ENCODE measurements at regions not wholly inside any gene's neighbourhood (a gene's known extent, or its start where the extent isn't known, plus 50 kb on each side); places are given as distances from the start of the nearest gene placed in this dataset.

DNA sequence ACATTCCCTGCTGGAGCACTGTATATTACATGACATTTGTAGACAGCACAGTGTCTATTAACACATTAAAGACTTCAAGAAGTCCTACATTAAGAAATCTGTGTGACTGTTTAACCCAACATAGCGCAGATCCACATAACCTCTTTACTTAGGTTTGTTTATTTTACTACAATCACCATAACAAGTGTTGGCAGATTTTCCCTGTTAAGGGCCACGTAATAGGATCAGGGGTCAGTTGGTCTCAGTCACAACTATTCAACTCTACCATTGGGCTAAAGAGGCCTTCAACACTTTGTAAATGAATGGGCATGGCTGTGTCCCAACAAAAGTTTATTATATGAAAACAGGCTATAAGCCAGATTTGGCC, 51.3 kb upstream of the ADORA2B start:
- no peak for DNase-seq
- WGBS, 2 experiments (ENCODE audit: insufficient coverage in 1 of 2, insufficient read length in 1 of 2): 57 to 86% methylated on average over 1 to 2 of the region's 2 CpGs
- peaks cover 5% of the 10 kb centered on the region for H3K9me3 ChIP-seq (ENCODE audit: control insufficient read depth, low read length)
- H3K27me3 ChIP-seq (ENCODE audit: control insufficient read depth, insufficient read depth, low read length, poor library complexity, severe bottlenecking): peaks cover 46% of the 10 kb centered on the region
- H3K4me1 Mint-ChIP-seq: peaks cover 7% of the 10 kb centered on the region
- H3K9me3 Mint-ChIP-seq: peaks cover 3% of the 10 kb centered on the region
- H3K36me3 Mint-ChIP-seq (ENCODE audit: low read depth): no peaks in the 10 kb centered on the region
- H3K27ac ChIP-seq (ENCODE audit: low read depth, low read length): no peak overlapping the region
- TF ChIP-seq CTCF (conservative IDR thresholded peaks at IDR 0.05): no peak
- peaks cover 6% of the 10 kb centered on the region for H3K4me1 ChIP-seq (ENCODE audit: control insufficient read depth, insufficient read depth, low read length)
- no peak overlapping the region for H3K27ac Mint-ChIP-seq
- no peak overlapping the region for H3K4me3 ChIP-seq (ENCODE audit: low read length)
- no peaks in the 10 kb centered on the region for H3K36me3 ChIP-seq (ENCODE audit: control insufficient read depth, insufficient read depth, low read length)
- H3K27me3 Mint-ChIP-seq (ENCODE audit: insufficient read depth): peaks cover 2% of the 10 kb centered on the region
- H3K9ac ChIP-seq (ENCODE audit: extremely low read depth, low read length, poor library complexity, severe bottlenecking): no peak overlapping the region
- no peak overlapping the region for H3K4me3 Mint-ChIP-seq

- no peak overlapping the region for H3K27ac ChIP-seq (ENCODE audit: low read depth, low read length)
- Mint-ChIP-seq H3K36me3 (ENCODE audit: low read depth) (no peaks in the 10 kb centered on the region), H3K27ac (no peak overlapping the region), H3K4me1 (peaks cover 7% of the 10 kb centered on the region), H3K27me3 (ENCODE audit: insufficient read depth) (peaks cover 2% of the 10 kb centered on the region), H3K4me3 (no peak overlapping the region), H3K9me3 (peaks cover 3% of the 10 kb centered on the region)
- H3K9me3 ChIP-seq (ENCODE audit: control insufficient read depth, low read length): peaks cover 5% of the 10 kb centered on the region
- peaks cover 46% of the 10 kb centered on the region for H3K27me3 ChIP-seq (ENCODE audit: control insufficient read depth, insufficient read depth, low read length, poor library complexity, severe bottlenecking)
- peaks cover 6% of the 10 kb centered on the region for H3K4me1 ChIP-seq (ENCODE audit: control insufficient read depth, insufficient read depth, low read length)
- H3K4me3 ChIP-seq (ENCODE audit: low read length): no peak overlapping the region
- no peak overlapping the region for H3K9ac ChIP-seq (ENCODE audit: extremely low read depth, low read length, poor library complexity, severe bottlenecking)
- no peaks in the 10 kb centered on the region for H3K36me3 ChIP-seq (ENCODE audit: control insufficient read depth, insufficient read depth, low read length)
- WGBS, 2 experiments (ENCODE audit: insufficient coverage in 1 of 2, insufficient read length in 1 of 2): 93 to 100% methylated on average over 5 of the region's 5 CpGs
- no peak for DNase-seq
- no peak for TF ChIP-seq CTCF (conservative IDR thresholded peaks at IDR 0.05)
Measured at GRCh38 chr17:15894258-15894657, 50.7 kb upstream of the ADORA2B start.

- Mint-ChIP-seq H3K4me1 (peaks cover 7% of the 10 kb centered on the region), H3K27ac (no peak overlapping the region), H3K27me3 (ENCODE audit: insufficient read depth) (peaks cover 2% of the 10 kb centered on the region), H3K4me3 (no peak overlapping the region), H3K36me3 (ENCODE audit: low read depth) (no peaks in the 10 kb centered on the region), H3K9me3 (peaks cover 3% of the 10 kb centered on the region)
- peaks cover 6% of the 10 kb centered on the region for H3K4me1 ChIP-seq (ENCODE audit: control insufficient read depth, insufficient read depth, low read length)
- H3K27me3 ChIP-seq (ENCODE audit: control insufficient read depth, insufficient read depth, low read length, poor library complexity, severe bottlenecking): peaks cover 46% of the 10 kb centered on the region
- H3K9ac ChIP-seq (ENCODE audit: extremely low read depth, low read length, poor library complexity, severe bottlenecking): no peak overlapping the region
- no peaks in the 10 kb centered on the region for H3K36me3 ChIP-seq (ENCODE audit: control insufficient read depth, insufficient read depth, low read length)
- no peak for DNase-seq
- H3K27ac ChIP-seq (ENCODE audit: low read depth, low read length): no peak overlapping the region
- no peak overlapping the region for H3K4me3 ChIP-seq (ENCODE audit: low read length)
- no peak for TF ChIP-seq CTCF (conservative IDR thresholded peaks at IDR 0.05)
- WGBS, 2 experiments (ENCODE audit: insufficient coverage in 1 of 2, insufficient read length in 1 of 2): 93 to 97% methylated on average over 5 to 12 of the region's 12 CpGs
- H3K9me3 ChIP-seq (ENCODE audit: control insufficient read depth, low read length): peaks cover 5% of the 10 kb centered on the region
Measured at GRCh38 chr17:15894913-15895658, 49.8 kb upstream of the ADORA2B start.

Data from endodermal cell (in vitro differentiated cells).